Keratinocyte (primary cell): ENCODE measurements at regions not wholly inside any gene's neighbourhood (a gene's known extent, or its start where the extent isn't known, plus 50 kb on each side); places are given as distances from the start of the nearest gene placed in this dataset.

Source experiments
- DNase-seq: peaks from one replicate; pipeline ENCODE4 v3.0.0-alpha.2; 2011; ENCODE audit warnings: low read depth, missing footprints, low spot score
- FAIRE-seq: peaks from 2 replicates; lab custom pipeline; 2011; peaks lifted over from hg19 to GRCh38; lab: Jason Lieb, UNC
- H2AFZ ChIP-seq: 2 replicates; pipeline ENCODE4 v1.6.0; 2012; ENCODE audit warnings: low read length, control low read depth, inconsistent platforms; ENCODE audit not compliant: control insufficient read depth
- H3K27ac ChIP-seq: 2 replicates; pipeline ENCODE4 v1.5.1; 2011; ENCODE audit warnings: low read length; ENCODE audit not compliant: control insufficient read depth, insufficient read depth
- H3K27me3 ChIP-seq: 3 replicates; pipeline ENCODE4 v1.6.0; 2011; ENCODE audit warnings: low read length; ENCODE audit not compliant: control insufficient read depth, insufficient read depth; ENCODE audit errors: extremely low read depth
- H3K36me3 ChIP-seq, 2 experiments: 2 replicates in 1 of 2; 3 replicates in 1 of 2; pipeline ENCODE4 v1.5.1; 2011; ENCODE audit warnings: low read length in 2 of 2, mild to moderate bottlenecking in 1 of 2; ENCODE audit not compliant: control insufficient read depth in 2 of 2, insufficient read depth in 2 of 2; ENCODE audit errors: extremely low read depth in 1 of 2
- H3K4me1 ChIP-seq: 3 replicates; pipeline ENCODE4 v1.5.1; 2011; ENCODE audit warnings: low read length; ENCODE audit not compliant: control insufficient read depth, insufficient read depth; ENCODE audit errors: extremely low read depth
- H3K4me2 ChIP-seq: 3 replicates; pipeline ENCODE4 v1.6.0; 2011; ENCODE audit warnings: low read depth, low read length; ENCODE audit not compliant: control insufficient read depth, insufficient read depth; ENCODE audit errors: extremely low read depth
- H3K4me3 ChIP-seq, 3 experiments: fragments of 200-600 bp in 1 of 3; sonication (generic) in 1 of 3; 2 replicates in 2 of 3; 3 replicates in 1 of 3; pipeline ENCODE4 v1.5.1; 2011 to 2016; ENCODE audit warnings: low read length in 3 of 3, mild to moderate bottlenecking in 3 of 3, control low read depth in 2 of 3, inconsistent platforms in 1 of 3, low read depth in 1 of 3, mixed read lengths in 1 of 3, mixed run types in 1 of 3, moderate library complexity in 1 of 3; ENCODE audit not compliant: control insufficient read depth in 2 of 3, insufficient read depth in 2 of 3; ENCODE audit errors: extremely low read depth in 1 of 3
- H3K79me2 ChIP-seq: 2 replicates; pipeline ENCODE4 v1.6.0; 2012; ENCODE audit warnings: low read length; ENCODE audit not compliant: control insufficient read depth, insufficient read depth
- H3K9ac ChIP-seq: 3 replicates; pipeline ENCODE4 v1.6.0; 2011; ENCODE audit warnings: low read length; ENCODE audit not compliant: control insufficient read depth, insufficient read depth; ENCODE audit errors: extremely low read depth
- H3K9me1 ChIP-seq: 3 replicates; pipeline ENCODE4 v1.6.0; 2011; ENCODE audit warnings: low read length; ENCODE audit not compliant: control insufficient read depth, insufficient read depth; ENCODE audit errors: extremely low read depth
- H3K9me3 ChIP-seq: 2 replicates; pipeline ENCODE4 v1.5.1; 2012; ENCODE audit warnings: low read depth, low read length; ENCODE audit not compliant: control insufficient read depth
- H4K20me1 ChIP-seq: 3 replicates; pipeline ENCODE4 v1.6.0; 2011; ENCODE audit warnings: low read length; ENCODE audit not compliant: control insufficient read depth, insufficient read depth; ENCODE audit errors: extremely low read depth
- CTCF ChIP-seq, 3 experiments: IDR thresholded peaks in 1 of 3; conservative IDR thresholded peaks in 1 of 3; optimal IDR thresholded peaks in 1 of 3; 2 replicates in 2 of 3; 3 replicates in 1 of 3; pipeline versions ENCODE3 to v1.5.1; 2011; ENCODE audit warnings: low read length in 3 of 3, mild to moderate bottlenecking in 3 of 3, moderate library complexity in 2 of 3, control low read depth in 1 of 3, inconsistent platforms in 1 of 3; ENCODE audit not compliant: insufficient read depth in 2 of 3; ENCODE audit errors: extremely low read depth in 1 of 3
- EZH2 ChIP-seq: IDR thresholded peaks from one replicate; pipeline ENCODE4 v1.6.1; 2012; ENCODE audit warnings: inconsistent platforms, mild to moderate bottlenecking, low read length, moderate library complexity
- dilution Hi-C: fragments of 300-500 bp; cut with MboI; formaldehyde crosslinking; loops from one replicate; pipeline ENCODE4 v1.7.0; 2020; ENCODE audit warnings: low sequenced_read_pairs; ENCODE audit not compliant: extremely low pct_ligation_motif_present

DNA sequence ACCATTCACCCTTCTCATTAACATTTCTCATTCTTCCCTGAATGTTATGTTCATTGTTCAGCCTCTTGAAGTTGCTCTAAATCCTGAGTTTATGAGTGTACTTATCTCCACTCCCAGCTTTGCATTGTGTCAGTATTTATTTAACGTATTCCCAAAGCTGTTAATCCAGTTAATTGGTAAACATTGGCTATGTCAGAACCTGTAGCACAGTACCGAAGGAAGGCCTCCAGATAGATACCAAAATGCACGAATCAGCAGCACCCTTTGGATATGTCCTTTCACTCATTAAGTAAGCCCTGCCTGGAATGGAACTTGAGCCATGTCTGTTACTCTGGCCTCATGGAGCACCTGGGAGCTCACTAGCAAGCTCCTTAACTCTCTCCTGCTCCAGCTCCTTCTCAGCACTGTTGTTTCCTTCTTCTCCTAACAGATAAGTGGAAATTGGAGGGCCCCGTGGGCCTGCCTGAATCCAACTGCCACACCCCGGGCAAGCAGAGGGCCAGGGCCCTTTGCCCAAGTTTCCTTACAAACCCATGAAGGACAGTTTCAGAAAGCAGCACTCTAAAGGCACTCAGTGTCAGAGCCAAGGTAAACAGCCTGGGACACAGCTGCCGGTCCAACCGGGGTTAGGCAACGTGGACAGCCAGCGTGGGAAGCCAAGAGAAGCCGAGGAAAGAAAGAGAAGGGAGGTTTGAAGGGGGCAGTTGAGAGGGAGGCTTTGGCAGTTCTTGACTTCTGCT, 155.0 kb upstream of the SERP2 start:
- no peaks in the 10 kb centered on the region for H3K9me1 ChIP-seq
- H3K79me2 ChIP-seq, result no peaks in the 10 kb centered on the region
- H3K27ac ChIP-seq, result no peak overlapping the region
- no peak overlapping the region for H2AFZ ChIP-seq
- no peaks in the 10 kb centered on the region for H3K9me3 ChIP-seq
- H3K4me2 ChIP-seq, result no peak overlapping the region
- no peaks in the 10 kb centered on the region for H3K4me1 ChIP-seq
- H3K36me3 ChIP-seq, result no peaks in the 10 kb centered on the region
- TF ChIP-seq CTCF (optimal IDR thresholded peaks at IDR 0.05 in 1 of 3, IDR thresholded peaks at IDR 0.05 in 1 of 3, conservative IDR thresholded peaks at IDR 0.05 in 1 of 3; ENCODE audit: extremely low read depth in 1 of 3, insufficient read depth in 2 of 3, low read length in 3 of 3), result no peak
- no peak for TF ChIP-seq EZH2
- no peak overlapping the region for H3K4me3 ChIP-seq
- dilution Hi-C loops, result no loop called here
- H3K9ac ChIP-seq, result no peak overlapping the region
- FAIRE-seq, result peak; percentile 59
- no peaks in the 10 kb centered on the region for H4K20me1 ChIP-seq
- no peak for DNase-seq
- no peaks in the 10 kb centered on the region for H3K27me3 ChIP-seq

DNA sequence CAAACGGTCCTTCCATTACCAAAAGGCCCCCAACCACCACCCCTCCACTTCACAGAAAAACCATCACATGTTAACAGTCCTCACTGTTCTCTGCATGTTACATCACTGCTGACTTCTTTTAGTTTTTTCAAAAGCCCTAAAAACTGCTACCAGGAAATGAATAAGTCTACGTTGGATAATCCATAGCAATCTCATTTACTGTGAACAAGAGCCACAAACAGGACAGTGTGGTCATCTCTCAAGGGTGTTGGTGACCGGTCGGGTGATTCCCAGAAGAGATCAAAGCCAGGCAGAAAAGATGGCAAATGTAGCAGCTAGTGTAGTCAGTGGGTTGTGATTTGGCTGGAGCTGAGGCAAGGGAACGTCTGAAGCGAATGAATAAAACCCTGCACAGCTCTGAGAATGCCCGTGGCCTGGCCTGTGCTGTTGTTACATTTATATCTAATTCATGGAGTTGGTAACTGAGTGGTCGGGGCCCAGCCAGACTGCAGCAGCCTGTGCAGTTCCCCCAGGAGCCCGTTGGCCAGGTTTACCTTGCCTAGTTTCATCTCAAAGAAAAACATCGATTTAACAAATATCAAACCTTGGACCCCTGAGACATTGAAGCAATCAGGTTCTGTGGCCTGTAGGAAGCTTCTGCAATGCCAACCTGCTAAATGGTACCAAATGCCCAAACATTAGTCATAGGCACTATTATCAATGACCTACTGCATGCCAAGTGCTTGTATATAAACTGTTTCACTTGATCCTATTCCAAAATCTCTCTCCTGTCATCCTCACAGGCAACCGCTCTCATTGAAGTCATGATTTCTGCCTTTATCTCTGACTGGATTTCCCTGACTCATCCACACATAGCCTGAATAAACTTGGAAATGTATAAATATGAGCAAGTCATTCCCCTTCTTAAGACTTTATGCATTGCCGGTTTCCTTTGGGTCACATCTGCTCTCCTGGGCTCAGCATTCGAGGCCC, 153.8 kb upstream of the SERP2 start:
- no peak overlapping the region for H3K4me3 ChIP-seq
- H3K9me3 ChIP-seq, result no peaks in the 10 kb centered on the region
- H3K79me2 ChIP-seq, result no peaks in the 10 kb centered on the region
- no peak overlapping the region for H3K27ac ChIP-seq
- no peak overlapping the region for H3K9ac ChIP-seq
- no peaks in the 10 kb centered on the region for H4K20me1 ChIP-seq
- no peaks in the 10 kb centered on the region for H3K27me3 ChIP-seq
- FAIRE-seq (no peak), DNase-seq (no peak)
- H3K4me1 ChIP-seq, result no peaks in the 10 kb centered on the region
- H3K4me2 ChIP-seq, result no peak overlapping the region
- no peaks in the 10 kb centered on the region for H3K36me3 ChIP-seq
- no peak overlapping the region for H2AFZ ChIP-seq
- dilution Hi-C loops, result no loop called here
- H3K9me1 ChIP-seq, result no peaks in the 10 kb centered on the region
- no peak for TF ChIP-seq CTCF (optimal IDR thresholded peaks at IDR 0.05 in 1 of 3, IDR thresholded peaks at IDR 0.05 in 1 of 3, conservative IDR thresholded peaks at IDR 0.05 in 1 of 3; ENCODE audit: extremely low read depth in 1 of 3, insufficient read depth in 2 of 3, low read length in 3 of 3)
- no peak for TF ChIP-seq EZH2
